ENCODE measurements at regions not wholly inside any gene's neighbourhood (a gene's known extent, or its start where the extent isn't known, plus 50 kb on each side); places are given as distances from the start of the nearest gene placed in this dataset.
"Not testable (repeated sequence)": the region's sequence is repeated elsewhere in the genome, so short reads cannot be mapped to it uniquely, and the experiment has no call there.

GRCh38 chr6:155850408-155850841 lies 394.8 kb upstream of the NOX3 start:
- no peak for DNase-seq (ENCODE audit: low read depth)

- DNase-seq (ENCODE audit: low read depth), result no peak
These were observed 392.1 kb upstream of the NOX3 start for GRCh38 chr6:155847711-155848110.

- no peak for DNase-seq (ENCODE audit: low read depth)
These were observed 381.8 kb upstream of the NOX3 start for GRCh38 chr6:155837474-155837873.

- no peak for DNase-seq (ENCODE audit: low read depth)
These were observed 377.0 kb upstream of the NOX3 start for GRCh38 chr6:155832596-155832995.

GRCh38 chr6:155830531-155830930 lies 374.9 kb upstream of the NOX3 start:
- no peak for DNase-seq (ENCODE audit: low read depth)

GRCh38 chr6:155829646-155830045 lies 374.0 kb upstream of the NOX3 start:
- DNase-seq (ENCODE audit: low read depth), result no peak

- DNase-seq (ENCODE audit: low read depth), result no peak
These were observed 373.4 kb upstream of the NOX3 start for GRCh38 chr6:155828989-155829388.

GRCh38 chr6:155818698-155819097 lies 363.1 kb upstream of the NOX3 start:
- DNase-seq (ENCODE audit: low read depth), result no peak

- DNase-seq (ENCODE audit: low read depth), result no peak
These were observed 357.9 kb upstream of the NOX3 start for GRCh38 chr6:155813548-155813947.

- DNase-seq (ENCODE audit: low read depth), result no peak
These were observed 351.6 kb upstream of the NOX3 start for GRCh38 chr6:155807243-155807642.

GRCh38 chr6:155801046-155801445 lies 345.4 kb upstream of the NOX3 start:
- DNase-seq (ENCODE audit: low read depth), result no peak

- DNase-seq (ENCODE audit: low read depth), result not testable (repeated sequence)
These were observed 343.2 kb upstream of the NOX3 start for GRCh38 chr6:155798876-155799275.

- no peak for DNase-seq (ENCODE audit: low read depth)
These were observed 339.6 kb upstream of the NOX3 start for GRCh38 chr6:155795173-155795796.

GRCh38 chr6:155791891-155792290 lies 336.3 kb upstream of the NOX3 start:
- DNase-seq (ENCODE audit: low read depth), result no peak

GRCh38 chr6:155791186-155791585 lies 335.5 kb upstream of the NOX3 start:
- DNase-seq (ENCODE audit: low read depth), result no peak

- no peak for DNase-seq (ENCODE audit: low read depth)
These were observed 331.5 kb upstream of the NOX3 start for GRCh38 chr6:155787168-155787567.

- DNase-seq (ENCODE audit: low read depth), result no peak
These were observed 330.9 kb upstream of the NOX3 start for GRCh38 chr6:155786528-155786927.

GRCh38 chr6:155782739-155783459 lies 327.3 kb upstream of the NOX3 start:
- DNase-seq (ENCODE audit: low read depth), result no peak

GRCh38 chr6:155782320-155782731 lies 326.7 kb upstream of the NOX3 start:
- peak; percentile 6 for DNase-seq (ENCODE audit: low read depth)

- DNase-seq (ENCODE audit: low read depth), result no peak
These were observed 323.8 kb upstream of the NOX3 start for GRCh38 chr6:155779456-155779855.

GRCh38 chr6:155778336-155778735 lies 322.7 kb upstream of the NOX3 start:
- DNase-seq (ENCODE audit: low read depth), result no peak

GRCh38 chr6:155771822-155772221 lies 316.2 kb upstream of the NOX3 start:
- no peak for DNase-seq (ENCODE audit: low read depth)

- DNase-seq (ENCODE audit: low read depth), result no peak
These were observed 315.2 kb upstream of the NOX3 start for GRCh38 chr6:155770856-155771255.

GRCh38 chr6:155770313-155770712 lies 314.7 kb upstream of the NOX3 start:
- DNase-seq (ENCODE audit: low read depth), result no peak

Measured in fibroblast of the conjunctiva (primary cell).